ENCODE measurements at regions not wholly inside any gene's neighbourhood (a gene's known extent, or its start where the extent isn't known, plus 50 kb on each side); places are given as distances from the start of the nearest gene placed in this dataset.
A peak's percentile ranks its signal among the peaks of the same experiment; 100 is the strongest.
"Not testable (repeated sequence)": the region's sequence is repeated elsewhere in the genome, so short reads cannot be mapped to it uniquely, and the experiment has no call there.

DNA sequence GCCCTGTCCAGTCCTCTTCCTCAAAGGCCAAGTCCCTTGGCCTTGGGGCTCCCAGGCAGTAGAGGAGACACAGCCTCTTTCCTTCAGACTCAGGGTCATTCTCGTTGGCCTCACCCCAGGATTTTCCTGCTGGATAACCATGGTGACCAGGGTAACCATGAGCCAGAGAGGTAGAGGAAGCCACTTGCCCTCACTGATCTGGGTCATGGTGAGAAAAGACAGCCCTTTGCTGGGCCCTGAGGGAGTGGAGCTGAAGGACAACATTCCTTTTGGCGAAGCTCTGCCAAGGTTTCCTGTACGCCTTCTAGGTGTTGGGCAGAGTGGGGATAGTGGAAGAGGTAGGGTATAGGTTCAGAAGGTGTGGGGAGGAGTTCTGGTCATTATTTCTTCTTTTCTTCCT is 53.1 kb upstream of the WNT4 start:
- DNase-seq = no peak

DNA sequence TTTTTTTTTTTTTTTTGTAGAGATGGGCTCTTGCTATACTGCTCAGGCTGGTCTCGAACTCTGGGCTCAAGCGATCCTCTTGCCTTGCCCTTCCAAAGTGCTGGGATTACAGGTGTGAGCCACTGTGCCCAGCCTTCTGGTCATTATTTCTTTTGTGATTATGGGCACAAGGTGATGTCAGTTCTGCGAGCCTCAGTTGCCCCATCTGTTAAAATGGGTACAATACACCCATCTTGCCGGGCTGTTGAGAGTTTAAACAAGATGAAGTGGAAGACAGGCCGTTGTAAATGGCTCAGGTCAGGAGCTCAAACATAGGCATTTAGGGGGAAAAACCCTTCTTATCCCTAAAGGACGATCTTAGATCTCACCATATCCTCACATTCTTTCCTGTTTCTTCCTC is 53.7 kb upstream of the WNT4 start:
- no peak for DNase-seq

DNA sequence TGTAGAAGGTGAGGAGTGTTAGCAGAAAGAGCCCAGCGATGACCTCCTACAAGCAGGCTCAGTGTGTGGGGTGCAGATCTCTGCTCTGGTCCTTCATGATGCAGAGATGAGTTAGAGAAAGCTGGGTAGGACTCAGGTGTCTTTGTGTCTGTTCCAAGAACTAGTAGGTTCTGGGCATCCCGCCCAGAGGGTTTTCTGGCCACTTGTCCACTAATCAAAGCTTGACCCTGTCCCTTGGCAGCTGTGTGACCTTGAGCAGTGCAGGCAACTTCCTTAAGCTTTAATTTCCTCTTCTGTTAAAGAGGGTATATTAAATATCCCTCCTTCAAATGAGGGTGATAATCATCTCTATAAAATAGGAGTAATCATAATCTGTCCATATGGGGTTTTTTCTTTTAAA is 54.7 kb upstream of the WNT4 start:
- DNase-seq = no peak

DNA sequence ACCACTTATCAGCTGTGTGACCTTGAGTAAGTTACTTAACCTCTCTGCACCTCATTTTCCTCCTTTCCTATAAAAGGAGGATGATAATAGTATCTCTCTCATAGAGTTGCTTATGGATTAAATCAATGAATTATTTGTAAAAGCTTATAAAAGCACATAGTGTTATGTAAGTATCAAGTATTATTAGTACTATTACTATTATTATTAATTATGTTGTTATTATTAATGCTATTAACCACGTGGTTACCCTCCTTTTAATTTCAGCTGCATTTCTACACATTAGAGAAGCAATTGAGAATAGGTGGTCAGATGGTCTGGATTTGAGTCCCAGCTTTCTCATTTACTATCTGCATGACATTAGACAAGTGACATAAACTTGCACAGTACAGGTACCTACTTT is 58.1 kb upstream of the WNT4 start:
- no peak for DNase-seq

DNA sequence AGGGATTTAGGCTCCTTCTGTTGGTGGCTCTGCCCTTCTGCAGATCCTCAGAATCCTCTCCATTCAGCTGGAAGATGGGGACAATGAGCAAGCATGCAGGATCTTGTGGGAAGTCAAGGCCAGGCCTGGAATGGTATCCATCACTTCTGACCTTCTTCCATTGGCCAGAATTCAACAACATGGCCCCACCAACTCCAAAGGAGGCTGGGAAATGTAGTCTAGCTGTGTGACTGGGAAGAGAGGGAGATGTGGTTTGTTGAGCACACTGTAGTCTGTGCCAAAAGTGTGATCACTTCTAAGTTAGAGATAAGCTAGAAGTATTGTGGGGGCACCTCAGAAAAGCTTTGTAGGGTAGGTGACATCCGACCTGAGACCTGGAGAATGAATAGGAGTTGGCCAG is 60.4 kb upstream of the WNT4 start:
- no peak for DNase-seq

DNA sequence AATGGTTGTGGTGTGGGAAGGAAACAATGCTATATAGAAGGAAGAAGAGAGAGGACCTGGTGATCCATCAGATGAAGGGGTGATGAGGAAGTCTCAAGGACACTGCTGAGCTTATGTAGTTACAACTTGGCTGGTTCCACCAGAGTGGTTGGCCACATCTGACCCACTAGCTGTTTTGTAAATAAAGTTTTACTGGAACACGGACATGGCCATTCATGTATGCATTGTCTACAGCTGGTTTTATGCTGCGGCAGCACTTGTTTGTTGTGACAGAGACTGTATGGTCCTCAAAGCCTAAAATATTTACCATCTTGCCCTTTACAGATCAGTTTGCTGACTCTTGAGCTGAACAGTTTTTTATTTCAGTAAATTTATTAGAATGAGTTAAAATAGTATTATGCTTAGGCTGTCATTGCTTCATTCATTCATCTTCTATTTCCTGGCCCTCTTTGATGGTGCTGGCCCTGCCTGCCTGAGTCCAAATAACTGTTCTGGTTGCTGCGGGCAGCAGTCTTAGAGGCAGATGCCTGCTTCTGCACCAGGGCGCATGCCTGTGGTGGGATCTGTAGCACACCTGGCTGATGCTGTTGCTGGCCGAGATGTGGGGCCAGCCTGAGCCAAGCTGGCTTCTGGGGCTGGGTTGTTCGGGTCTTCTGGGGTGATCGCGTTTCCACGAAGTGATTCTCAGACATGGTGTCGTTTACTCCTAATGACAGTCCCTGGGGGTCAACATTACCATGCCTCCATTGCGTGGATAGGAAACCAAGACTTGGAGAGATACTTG is 61.4 kb upstream of the WNT4 start:
- DNase-seq = no peak

DNA sequence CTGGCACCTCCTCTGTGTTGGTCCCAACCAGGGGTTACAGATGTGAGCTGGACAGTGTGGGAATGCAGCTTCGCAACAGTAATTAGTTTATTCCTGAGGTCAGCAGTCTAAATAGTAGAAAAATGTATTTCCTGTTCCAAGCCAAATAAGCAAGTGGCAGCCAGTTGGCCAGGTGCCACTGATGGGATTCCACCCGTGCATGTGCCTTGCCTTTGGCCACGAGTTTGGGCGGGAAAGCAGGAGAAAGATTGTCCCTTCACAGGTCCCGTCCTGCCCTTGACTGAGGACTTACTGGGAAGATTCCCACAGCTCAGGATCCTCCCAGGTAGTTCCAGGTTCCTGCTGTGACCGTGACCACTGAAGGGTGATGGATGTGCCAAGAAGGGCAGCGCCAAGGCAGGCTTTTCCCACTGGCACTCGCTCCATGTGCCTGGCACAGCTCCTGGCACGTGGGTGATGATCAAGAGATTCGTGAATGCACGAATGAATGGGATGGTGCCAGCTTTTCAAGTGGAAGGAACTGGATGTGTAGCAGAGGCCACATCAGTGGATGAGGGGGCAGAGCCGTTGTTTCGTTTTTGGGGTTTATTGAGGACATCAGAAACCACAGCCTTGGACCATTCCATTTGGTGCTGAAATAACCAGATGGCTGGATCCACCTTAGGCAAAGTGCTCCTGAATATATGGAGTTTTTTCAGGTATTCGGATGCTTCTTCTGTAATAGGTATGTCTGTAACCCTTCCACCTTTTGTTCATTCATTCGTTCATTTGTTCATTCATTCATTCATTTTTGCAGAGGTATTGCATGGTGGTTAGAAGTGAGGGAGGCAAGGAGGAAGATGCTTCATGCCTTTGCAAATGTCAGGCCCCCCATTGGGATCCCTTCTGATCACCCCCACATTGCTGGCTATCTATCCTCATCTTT is 62.4 kb upstream of the WNT4 start:
- no peak for DNase-seq

DNA sequence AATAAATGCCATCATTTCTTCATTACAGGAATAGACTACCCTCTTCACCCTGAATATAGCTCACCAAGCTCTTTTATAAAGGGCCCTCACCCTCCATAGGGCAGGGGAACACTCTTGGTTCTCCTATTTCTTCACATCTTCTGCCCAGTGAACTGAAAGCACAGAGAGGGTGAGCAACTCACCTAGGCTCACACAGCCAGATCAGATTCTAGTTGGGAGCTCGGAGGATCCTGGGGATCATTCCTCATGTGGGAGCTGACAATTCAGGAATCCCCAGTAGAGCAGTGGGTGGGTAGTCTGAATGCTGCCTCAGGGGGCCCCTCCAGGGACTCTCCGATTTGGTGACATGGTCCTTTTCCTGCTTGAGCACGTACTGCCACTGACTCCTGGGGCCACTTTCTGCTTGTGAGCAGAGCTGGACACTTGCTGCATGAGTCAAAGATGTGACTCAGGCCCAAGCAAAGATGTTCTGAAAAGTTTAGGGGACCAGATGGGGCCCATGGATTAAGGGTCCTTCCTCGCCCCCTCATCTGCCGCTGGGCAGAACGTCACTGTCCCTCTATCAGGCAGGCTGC is 63.7 kb upstream of the WNT4 start:
- DNase-seq = no peak

DNA sequence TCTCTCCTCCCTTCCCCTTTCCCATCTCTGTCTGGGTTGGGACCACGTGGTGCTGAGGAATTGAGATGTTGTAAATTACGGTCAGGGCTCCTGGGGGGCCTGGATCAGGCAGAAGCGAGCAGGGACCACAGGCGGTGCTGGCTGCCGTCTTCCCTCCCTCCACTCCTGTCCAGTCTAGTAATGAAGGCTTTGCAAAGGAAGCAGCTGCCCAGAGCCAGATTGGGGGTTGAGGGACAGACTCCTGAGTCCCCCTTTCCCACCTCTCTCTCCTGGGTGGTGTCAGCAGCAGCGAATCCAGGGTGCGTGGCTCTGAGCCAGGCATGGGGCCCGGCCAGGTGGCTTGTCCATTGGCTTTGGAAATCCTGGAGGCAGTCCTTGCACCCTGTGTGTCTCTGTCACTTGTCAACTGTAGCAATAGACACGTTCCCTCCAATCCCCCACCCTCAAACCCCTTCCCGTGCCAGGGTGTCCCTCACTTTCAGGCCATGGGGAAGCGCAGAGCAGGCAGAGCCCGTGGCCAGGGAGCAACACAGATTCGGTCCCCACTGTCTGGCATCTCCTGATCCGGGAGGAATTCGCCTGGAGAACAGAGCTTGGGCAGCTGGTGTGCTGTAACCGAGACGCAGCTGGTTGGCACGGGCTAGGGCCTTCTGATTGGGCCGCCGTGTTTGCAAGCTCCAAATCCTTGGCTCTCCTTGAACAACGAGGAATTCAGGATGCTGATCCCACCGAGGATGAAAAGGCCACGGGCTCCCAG is 64.8 kb upstream of the WNT4 start:
- peak; percentile 57 for DNase-seq

DNA sequence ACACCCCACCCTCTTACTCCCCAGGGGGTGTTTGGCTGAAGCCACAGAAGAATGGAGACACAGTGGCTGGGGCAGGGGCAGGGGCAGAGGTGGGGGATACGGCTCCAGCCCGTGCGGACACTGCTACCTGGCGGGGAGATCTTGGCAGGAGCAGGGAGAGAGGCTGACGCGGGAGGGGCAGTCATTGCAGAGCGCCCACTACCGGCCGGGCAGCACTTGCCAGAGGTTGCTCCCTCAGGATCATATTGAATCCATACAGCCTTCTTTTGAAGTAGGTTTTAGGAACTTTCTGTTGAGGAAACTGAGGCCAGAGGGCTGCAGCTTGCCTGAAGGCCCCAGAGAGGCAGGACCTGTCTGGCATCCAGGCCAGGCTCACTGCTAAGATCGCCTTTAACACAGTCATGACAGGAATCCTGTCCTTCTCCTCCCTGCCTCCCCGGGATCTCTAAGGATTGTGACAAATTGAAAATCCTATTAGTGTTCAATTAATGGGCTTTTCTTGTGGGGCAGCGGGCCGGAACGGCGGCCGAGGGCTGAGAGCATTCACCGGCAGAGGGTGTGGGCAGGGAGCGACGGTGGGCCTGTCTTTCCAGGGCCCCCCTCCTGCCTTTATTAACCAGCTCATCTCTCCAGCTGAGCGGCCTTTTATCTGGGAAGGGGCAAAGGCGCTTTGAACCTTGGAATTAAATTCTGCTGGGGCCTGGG is 65.5 kb upstream of the WNT4 start:
- DNase-seq = peak; percentile 71

DNA sequence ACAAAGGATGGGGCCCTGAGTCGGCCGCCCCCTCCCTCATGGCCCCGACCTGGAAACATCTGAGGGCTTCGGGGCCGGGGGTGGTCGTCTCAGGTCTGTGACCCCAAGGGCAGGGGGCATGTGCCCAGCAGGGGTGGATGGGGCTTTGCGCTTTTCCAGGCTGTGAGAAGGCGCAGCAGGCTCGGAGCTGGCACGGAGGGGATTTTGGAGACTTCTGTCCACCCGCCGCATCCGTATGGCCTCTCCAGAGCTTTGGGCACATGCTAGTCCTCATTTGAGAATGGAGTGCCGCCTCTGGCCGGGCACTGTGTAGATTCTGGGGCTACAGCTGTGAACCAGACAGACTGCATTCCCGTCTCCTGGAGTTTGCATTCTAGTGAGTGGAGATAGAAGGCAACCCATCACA is 66.1 kb upstream of the WNT4 start:
- DNase-seq = no peak

DNA sequence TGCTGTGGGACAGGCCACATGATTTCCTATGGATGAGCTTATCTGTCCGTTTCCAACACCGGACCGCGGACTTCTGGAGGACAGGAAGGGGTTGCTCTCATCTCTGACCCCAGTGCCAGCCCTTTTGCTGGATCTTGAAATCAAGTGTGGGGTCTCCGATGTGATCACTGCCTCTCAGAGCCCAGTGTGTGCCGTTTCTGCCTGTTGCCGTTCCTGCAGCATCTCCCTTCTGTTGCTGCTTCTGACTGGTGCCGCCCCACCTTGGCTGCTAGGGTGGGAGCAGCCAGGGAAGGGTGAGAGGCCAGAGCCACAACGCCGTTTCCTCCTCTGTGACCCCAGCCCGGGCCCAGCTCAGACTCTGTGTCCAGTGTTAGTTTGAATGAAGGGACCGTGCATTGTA is 67.3 kb upstream of the WNT4 start:
- DNase-seq = no peak

DNA sequence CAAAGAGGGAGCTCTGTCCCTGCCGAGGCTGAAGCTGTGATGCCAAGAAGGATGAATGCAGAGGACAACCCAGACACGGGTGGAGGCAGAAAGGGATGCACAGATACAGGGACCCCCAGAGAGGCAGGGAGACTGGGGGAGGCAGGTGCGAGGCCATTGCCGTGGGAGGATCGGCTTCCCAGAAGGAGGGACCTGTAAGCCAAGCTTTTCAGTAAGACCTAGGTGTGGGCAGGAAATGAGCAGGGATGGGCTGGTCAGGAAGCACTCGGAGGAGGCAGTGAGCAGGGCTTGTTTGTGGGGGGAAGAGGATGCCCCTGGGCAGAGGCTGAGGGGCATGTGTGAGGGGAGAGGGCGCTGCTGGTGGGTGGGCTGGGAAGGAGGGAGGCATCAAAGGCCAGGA is 67.7 kb upstream of the WNT4 start:
- no peak for DNase-seq

DNA sequence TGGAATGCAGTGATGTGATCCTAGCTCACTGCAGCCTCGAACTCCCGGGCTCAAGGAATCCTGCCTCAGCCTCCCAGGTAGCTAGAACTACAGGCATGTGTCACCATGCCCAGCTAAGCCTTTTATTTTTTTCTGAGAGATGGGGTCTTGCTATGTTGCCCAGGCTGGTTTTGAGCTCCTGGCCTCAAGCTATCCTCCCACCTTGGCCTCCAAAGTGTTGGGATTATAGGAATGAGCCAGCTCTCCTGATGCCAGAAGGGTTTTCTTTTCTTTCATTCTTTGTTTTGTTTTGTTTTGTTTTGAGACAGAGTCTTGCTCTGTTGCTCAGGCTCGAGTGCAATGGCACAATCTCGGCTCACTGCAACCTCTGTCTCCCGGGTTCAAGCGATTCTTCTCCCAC is 68.6 kb upstream of the WNT4 start:
- not testable (repeated sequence) for DNase-seq

DNA sequence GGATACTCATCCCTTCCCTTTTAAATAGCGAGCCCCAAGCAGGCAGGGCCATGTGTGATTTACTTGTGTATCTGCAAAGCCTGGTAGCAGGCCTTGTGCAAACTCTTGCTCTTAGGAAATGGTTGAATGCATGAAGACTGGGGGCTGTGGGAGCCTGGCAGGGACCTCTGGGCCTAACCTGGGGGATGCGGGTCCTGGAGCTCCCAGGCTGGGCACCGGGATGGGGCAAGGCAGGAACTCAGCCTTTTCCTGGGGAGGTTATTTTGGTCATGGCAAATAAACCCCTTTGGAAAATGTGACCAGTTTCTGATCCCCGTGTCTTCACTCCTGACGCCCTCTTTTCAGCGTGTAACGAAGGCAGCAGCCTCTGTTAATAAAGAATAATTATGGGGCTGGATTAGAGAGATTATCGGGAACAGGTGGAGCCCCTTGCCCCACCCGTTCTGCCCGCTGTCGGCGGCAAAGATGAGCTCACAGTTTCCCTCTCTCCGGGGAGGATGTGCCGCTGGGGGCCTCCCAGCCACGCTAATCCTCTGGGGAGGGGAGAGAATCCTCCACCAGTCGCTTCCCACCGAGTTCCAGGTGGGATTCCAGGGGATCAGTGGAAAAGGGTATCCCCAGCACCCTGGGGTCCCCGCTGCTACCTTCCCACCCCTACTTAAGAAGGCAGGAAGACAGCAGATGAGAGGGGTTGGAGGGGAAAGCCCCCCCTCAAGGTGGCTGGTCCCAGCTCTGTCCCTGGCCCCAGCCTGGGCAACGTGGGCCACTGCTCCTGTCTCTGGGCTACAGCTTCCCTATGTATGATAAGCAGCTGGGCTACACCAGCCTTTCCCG is 69.7 kb upstream of the WNT4 start:
- peak; percentile 30 for DNase-seq

DNA sequence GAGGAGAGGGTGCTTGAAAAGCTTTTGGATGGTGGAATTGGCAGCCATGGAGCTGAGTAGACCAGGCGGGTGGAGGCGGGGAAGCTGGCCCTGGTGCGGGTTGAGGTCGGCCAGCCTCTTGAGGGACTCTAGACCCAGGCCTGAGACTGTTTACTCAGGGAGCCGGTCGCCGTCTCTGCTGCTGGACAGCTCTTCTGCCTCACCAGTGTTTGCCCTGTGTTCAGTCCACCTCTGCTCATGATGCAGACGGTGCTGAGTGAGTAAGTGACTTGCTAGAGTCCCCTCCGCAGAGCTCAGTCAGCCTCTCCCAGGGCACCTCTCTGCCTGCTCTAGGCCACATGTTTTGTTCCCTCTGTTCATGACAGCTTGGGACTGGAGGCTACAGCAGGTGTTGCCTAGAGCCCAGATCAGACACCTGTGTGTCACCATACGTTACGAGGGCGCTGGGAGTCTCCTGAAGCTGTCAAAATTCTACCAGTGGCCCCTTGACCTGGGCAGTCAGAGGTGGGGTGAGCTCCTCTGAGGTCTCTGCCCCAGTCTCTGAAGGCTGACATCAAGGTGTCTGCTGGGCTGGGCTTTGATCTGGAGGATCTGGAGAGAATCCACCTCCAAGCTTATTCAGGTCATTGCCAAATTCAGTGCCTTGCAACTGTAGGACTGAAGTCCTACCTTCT is 73.5 kb upstream of the WNT4 start:
- DNase-seq = no peak

DNA sequence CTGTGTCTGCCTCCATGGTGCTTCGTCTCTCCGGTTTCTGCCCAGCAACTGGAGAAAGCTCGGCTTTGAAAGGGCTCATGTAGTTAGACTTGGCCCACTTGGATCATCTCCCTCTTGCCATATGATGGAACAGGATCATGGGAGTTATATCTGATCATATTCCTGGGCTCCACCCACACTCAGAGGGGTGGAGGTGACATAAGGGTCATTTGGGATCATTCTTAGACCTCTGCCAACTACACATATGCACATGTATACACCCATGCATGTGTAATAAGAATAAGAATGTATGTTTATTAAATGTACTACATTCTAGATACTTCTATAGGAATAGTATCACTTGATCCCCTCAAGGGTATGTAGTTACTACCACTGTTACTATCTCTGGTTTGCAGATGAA is 74.1 kb upstream of the WNT4 start:
- DNase-seq = no peak

DNA sequence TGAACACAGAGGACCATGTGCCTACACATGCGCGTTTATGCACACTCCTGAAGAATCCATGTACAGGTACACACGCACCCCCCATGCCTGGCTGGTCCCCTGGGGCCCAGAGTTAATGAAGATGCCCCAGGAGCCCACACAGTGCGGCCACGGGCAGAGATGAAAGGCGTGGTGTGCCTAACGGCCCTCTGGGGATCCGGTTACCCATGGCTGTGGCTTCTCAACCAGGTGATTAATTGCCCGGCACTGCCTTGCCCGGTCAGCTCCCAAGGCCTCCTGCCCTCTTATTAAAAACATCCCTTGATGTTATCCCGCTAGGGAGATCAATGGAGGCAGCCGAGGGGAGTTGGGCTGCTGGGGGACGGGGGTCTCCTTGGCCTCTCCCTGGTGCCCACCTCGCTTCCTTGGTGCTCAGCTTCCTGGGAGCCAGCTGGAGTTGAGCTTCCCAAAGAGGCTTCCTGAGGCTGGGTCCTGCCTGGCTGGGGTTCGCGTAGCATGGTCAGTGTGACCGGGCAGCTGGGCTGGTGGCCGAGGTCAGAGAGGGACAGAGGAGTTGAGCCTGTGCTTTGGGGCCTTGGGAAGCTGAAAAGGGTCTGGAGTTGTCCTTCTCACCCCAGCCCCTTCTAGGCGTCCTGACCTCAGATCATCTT is 75.0 kb upstream of the WNT4 start:
- DNase-seq = no peak

DNA sequence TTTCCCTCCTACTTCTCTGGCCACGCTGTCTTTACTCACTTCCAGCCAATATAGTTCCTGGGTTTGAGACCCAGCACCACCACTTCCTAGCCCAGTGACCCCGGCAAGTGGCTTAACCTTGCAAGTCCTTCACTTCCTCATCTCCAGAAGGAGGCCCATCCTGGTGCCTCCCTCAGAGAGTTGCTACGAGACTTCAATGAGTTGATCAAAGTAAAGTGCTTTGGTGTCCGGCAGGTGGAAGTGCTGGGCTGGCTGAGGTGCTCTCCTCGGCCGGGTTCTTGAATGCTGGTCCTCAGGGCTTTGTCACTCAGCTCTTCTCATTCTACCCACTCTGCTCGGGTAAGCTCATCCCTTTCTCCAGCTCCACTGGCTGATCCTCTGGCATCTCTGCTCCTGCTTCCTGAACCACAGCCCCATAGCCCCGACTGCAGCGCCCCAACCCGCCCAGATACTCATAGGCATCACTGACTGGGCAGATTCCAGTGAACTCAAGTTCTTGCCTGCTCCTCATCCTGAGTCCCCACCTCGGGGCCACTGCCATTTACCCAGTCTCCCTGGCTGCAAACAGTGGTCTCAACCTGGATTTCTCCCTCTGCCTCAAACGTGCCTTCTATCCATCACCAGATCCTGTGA is 75.8 kb upstream of the WNT4 start:
- no peak for DNase-seq

DNA sequence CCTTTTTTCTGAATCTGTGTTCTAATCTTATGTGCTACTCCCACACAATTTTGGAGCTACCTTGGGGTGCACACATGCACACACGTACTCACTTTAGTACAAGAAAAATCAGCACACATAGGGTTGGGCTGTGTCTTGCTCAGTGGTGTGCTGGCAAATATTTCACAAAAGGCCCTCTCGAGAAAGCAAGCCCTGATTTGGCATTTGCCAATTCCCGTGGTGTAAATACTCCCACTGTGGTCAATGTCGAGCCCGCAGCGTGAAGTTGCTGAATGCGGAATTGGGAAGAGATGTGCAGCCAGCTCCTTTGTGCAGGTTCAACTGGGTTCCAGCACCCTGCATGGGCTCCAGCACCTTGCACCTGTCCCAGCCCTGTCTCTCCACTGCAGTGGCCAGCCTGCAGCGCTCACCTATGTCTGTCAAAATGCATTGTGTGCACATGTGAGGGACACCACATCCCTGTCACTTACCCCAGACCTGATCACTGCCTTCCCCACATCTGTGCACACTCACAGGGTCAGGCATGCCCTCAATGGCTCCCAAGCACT is 78.4 kb upstream of the WNT4 start:
- no peak for DNase-seq
